Panc1 (cell line): ENCODE measurements at regions not wholly inside any gene's neighbourhood (a gene's known extent, or its start where the extent isn't known, plus 50 kb on each side); places are given as distances from the start of the nearest gene placed in this dataset.

Experiments
- TF ChIP-seq, protein P1 (sequence below), 2 experiments: IDR thresholded peaks; 2 replicates each; pipeline ENCODE4 v1.6.1; 2011 to 2012; ENCODE audit warnings: low read depth in 2 of 2, control low read depth in 1 of 2, low read length in 1 of 2, mild to moderate bottlenecking in 1 of 2, moderate library complexity in 1 of 2; ENCODE audit not compliant: insufficient read depth in 1 of 2
- TF ChIP-seq, protein P2 (sequence below): fragments of 450-650 bp; IDR thresholded peaks from 2 replicates; pipeline ENCODE4 v1.5.1; 2017; ENCODE audit warnings: mild to moderate bottlenecking

DNA sequence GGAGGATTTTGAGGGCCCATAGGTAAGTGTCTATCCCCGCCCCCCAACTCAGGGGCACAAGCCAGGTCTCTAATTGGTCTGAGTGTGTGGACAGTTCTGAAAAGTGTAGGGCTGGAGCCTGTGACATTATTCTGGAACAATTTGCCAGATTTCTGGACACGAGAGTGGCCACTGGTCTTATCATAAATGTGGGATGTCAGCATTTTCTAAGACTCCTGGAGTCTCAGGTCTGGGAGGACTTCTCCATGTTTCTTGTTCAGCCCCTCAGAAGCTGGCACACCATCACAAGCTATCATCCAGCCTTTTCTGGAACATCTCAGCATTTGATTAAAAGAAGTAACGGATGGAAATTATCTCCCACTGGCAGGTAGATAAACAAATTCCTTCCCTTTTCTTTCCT is 141.4 kb downstream of the SEC61B start:
- TF ChIP-seq, protein P1, sequence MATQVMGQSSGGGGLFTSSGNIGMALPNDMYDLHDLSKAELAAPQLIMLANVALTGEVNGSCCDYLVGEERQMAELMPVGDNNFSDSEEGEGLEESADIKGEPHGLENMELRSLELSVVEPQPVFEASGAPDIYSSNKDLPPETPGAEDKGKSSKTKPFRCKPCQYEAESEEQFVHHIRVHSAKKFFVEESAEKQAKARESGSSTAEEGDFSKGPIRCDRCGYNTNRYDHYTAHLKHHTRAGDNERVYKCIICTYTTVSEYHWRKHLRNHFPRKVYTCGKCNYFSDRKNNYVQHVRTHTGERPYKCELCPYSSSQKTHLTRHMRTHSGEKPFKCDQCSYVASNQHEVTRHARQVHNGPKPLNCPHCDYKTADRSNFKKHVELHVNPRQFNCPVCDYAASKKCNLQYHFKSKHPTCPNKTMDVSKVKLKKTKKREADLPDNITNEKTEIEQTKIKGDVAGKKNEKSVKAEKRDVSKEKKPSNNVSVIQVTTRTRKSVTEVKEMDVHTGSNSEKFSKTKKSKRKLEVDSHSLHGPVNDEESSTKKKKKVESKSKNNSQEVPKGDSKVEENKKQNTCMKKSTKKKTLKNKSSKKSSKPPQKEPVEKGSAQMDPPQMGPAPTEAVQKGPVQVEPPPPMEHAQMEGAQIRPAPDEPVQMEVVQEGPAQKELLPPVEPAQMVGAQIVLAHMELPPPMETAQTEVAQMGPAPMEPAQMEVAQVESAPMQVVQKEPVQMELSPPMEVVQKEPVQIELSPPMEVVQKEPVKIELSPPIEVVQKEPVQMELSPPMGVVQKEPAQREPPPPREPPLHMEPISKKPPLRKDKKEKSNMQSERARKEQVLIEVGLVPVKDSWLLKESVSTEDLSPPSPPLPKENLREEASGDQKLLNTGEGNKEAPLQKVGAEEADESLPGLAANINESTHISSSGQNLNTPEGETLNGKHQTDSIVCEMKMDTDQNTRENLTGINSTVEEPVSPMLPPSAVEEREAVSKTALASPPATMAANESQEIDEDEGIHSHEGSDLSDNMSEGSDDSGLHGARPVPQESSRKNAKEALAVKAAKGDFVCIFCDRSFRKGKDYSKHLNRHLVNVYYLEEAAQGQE (IDR thresholded peaks at IDR 0.05; ENCODE audit: insufficient read depth in 1 of 2, low read depth in 2 of 2, low read length in 1 of 2), result no peak
- TF ChIP-seq, protein P2, sequence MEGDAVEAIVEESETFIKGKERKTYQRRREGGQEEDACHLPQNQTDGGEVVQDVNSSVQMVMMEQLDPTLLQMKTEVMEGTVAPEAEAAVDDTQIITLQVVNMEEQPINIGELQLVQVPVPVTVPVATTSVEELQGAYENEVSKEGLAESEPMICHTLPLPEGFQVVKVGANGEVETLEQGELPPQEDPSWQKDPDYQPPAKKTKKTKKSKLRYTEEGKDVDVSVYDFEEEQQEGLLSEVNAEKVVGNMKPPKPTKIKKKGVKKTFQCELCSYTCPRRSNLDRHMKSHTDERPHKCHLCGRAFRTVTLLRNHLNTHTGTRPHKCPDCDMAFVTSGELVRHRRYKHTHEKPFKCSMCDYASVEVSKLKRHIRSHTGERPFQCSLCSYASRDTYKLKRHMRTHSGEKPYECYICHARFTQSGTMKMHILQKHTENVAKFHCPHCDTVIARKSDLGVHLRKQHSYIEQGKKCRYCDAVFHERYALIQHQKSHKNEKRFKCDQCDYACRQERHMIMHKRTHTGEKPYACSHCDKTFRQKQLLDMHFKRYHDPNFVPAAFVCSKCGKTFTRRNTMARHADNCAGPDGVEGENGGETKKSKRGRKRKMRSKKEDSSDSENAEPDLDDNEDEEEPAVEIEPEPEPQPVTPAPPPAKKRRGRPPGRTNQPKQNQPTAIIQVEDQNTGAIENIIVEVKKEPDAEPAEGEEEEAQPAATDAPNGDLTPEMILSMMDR, result no peak
